Esophagus muscularis mucosa (tissue), 4 donors: ENCODE measurements at regions not wholly inside any gene's neighbourhood (a gene's known extent, or its start where the extent isn't known, plus 50 kb on each side); places are given as distances from the start of the nearest gene placed in this dataset.

ENCODE experiments used
- DNase-seq: peaks from one replicate; pipeline ENCODE4 v3.0.0-alpha.2; 2017; ENCODE audit errors: extremely low spot score
- H3K27ac ChIP-seq, 4 donors: fragments of 200-600 bp; sonication (generic); replicated peaks in 1 of 4; 1 replicate in 3 of 4; 2 replicates in 1 of 4; pipeline ENCODE4 v1.5.1; 2016 to 2019; ENCODE audit warnings: mild to moderate bottlenecking in 1 of 4
- H3K27me3 ChIP-seq, 4 donors: fragments of 200-600 bp; sonication (generic); one replicate each; pipeline versions ENCODE4 v1.5.1 to v1.6.0; 2016 to 2019
- H3K36me3 ChIP-seq, 4 donors: fragments of 200-600 bp; sonication (generic); one replicate each; pipeline ENCODE4 v1.5.1; 2016 to 2019
- H3K4me1 ChIP-seq, 4 donors: fragments of 200-600 bp; sonication (generic); one replicate each; pipeline ENCODE4 v1.5.1; 2016 to 2019
- H3K4me3 ChIP-seq, 4 donors: fragments of 200-600 bp; sonication (generic); 1 replicate in 2 of 4; 2 replicates in 2 of 4; pipeline ENCODE4 v1.5.1; 2016 to 2019; ENCODE audit warnings: mild to moderate bottlenecking in 4 of 4, moderate library complexity in 1 of 4
- H3K9me3 ChIP-seq, 4 donors: fragments of 200-600 bp; sonication (generic); 1 replicate in 3 of 4; 2 replicates in 1 of 4; pipeline ENCODE4 v1.5.1; 2016 to 2019
- EP300 ChIP-seq: sonication (generic); formaldehyde crosslinking; IDR thresholded peaks from one replicate; pipeline ENCODE4 v1.6.1; 2017; ENCODE audit warnings: antibody characterized with exemption
- POLR2A ChIP-seq: fragments of 450-650 bp; IDR thresholded peaks from one replicate; pipeline ENCODE4 v1.6.1; 2017; ENCODE audit warnings: antibody characterized with exemption, moderate library complexity, mild to moderate bottlenecking, low read depth
- POLR2AphosphoS5 ChIP-seq, 2 donors: sonication (generic); formaldehyde crosslinking; IDR thresholded peaks; one replicate each; pipeline ENCODE4 v1.6.1; 2017; ENCODE audit warnings: antibody characterized with exemption in 2 of 2
- WGBS: methylation state at CpG from one replicate; pipeline ENCODE4 v1.1.5; 2018; 5-methylcytosine and 5-hydroxymethylcytosine counted together
- intact Hi-C: fragments of 100-400 bp; cut with DNase I; formaldehyde crosslinking; loops from one replicate; pipeline ENCODE4 v1.15.1; 2023
- TF ChIP-seq, protein P1 (sequence below), 3 experiments: fragments of 200-600 bp in 2 of 3; fragments of 450-650 bp in 1 of 3; sonication (generic) in 2 of 3; IDR thresholded peaks; one replicate each; pipeline ENCODE4 v1.5.1; 2017 to 2019; ENCODE audit warnings: antibody characterized with exemption in 3 of 3, mild to moderate bottlenecking in 2 of 3, moderate library complexity in 1 of 3

DNA sequence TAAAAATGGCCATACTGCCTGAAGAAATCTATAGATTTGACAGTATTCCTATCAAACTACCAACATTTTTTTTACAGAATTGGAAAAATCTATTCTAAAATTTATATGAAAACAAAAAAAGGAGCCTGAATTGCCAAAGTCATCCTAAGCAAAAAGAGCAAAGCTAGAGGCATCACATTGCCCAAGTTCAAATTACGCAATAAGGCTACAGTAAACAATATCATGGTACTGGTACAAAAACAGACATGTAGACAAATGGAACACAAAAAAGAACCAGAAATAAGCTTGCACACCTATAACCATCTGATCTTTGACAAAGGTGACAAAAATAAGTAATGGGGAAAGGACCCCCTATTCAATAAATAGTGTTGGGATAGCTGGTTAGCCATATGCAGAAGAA, 50.2 kb upstream of the THSD7B start:
- intact Hi-C loops, result no loop called here
- no peaks in the 10 kb centered on the region for H3K36me3 ChIP-seq
- H3K27ac ChIP-seq, result no peak overlapping the region
- H3K4me1 ChIP-seq, result no peaks in the 10 kb centered on the region
- H3K4me3 ChIP-seq, result no peak overlapping the region
- no peaks in the 10 kb centered on the region for H3K9me3 ChIP-seq
- 100% methylated on average over 1 of the region's 1 CpG for WGBS
- no peaks in the 10 kb centered on the region for H3K27me3 ChIP-seq
- TF ChIP-seq EP300, result no peak
- TF ChIP-seq, protein P1, sequence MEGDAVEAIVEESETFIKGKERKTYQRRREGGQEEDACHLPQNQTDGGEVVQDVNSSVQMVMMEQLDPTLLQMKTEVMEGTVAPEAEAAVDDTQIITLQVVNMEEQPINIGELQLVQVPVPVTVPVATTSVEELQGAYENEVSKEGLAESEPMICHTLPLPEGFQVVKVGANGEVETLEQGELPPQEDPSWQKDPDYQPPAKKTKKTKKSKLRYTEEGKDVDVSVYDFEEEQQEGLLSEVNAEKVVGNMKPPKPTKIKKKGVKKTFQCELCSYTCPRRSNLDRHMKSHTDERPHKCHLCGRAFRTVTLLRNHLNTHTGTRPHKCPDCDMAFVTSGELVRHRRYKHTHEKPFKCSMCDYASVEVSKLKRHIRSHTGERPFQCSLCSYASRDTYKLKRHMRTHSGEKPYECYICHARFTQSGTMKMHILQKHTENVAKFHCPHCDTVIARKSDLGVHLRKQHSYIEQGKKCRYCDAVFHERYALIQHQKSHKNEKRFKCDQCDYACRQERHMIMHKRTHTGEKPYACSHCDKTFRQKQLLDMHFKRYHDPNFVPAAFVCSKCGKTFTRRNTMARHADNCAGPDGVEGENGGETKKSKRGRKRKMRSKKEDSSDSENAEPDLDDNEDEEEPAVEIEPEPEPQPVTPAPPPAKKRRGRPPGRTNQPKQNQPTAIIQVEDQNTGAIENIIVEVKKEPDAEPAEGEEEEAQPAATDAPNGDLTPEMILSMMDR (IDR thresholded peaks at IDR 0.05), result no peak
- TF ChIP-seq POLR2A, result no peak
- TF ChIP-seq POLR2AphosphoS5 (IDR thresholded peaks at IDR 0.05), result no peak
- DNase-seq, result no peak

DNA sequence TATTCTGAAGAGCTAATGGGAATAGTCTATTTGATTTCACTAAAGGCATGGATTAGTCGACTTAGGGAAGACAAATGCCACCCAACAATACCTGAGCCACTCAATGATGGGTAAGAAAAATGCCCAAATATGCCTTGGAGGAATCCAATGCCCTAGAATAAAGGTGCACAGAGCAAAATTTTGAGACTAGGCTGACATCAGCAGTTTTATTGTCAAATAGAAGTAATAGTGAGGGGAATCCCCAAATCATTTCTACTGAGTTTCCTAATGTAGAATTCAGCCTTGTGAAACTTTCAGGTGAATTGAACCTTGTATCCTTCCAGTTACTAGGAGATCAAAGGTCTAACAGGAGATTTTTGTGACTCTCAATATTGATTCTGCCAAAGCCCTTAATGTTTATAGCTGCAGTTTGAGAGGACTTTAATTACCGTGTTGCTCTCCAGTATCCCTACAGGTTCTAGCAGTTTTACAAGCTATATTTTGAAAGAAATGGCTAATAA, 50.8 kb upstream of the THSD7B start:
- Histone ChIP-seq H3K27ac (no peak overlapping the region), H3K4me1 (no peaks in the 10 kb centered on the region), H3K4me3 (no peak overlapping the region), H3K9me3 (no peaks in the 10 kb centered on the region), H3K27me3 (no peaks in the 10 kb centered on the region), H3K36me3 (no peaks in the 10 kb centered on the region)
- intact Hi-C loops, result no loop called here
- 74% methylated on average over 2 of the region's 2 CpGs for WGBS
- DNase-seq, result no peak
- TF ChIP-seq POLR2A, result no peak
- TF ChIP-seq EP300, result no peak
- TF ChIP-seq, protein P1 (IDR thresholded peaks at IDR 0.05), result no peak
- TF ChIP-seq POLR2AphosphoS5 (IDR thresholded peaks at IDR 0.05), result no peak

GRCh38 chr2:136713739-136714138, 51.6 kb upstream of the THSD7B start:
- Histone ChIP-seq H3K27ac (no peak overlapping the region), H3K9me3 (no peaks in the 10 kb centered on the region), H3K27me3 (no peaks in the 10 kb centered on the region), H3K4me1 (no peaks in the 10 kb centered on the region), H3K4me3 (no peak overlapping the region), H3K36me3 (no peaks in the 10 kb centered on the region)
- intact Hi-C loops, result no loop called here
- WGBS, result 46% methylated on average over 2 of the region's 2 CpGs
- DNase-seq, result no peak
- TF ChIP-seq, protein P1 (IDR thresholded peaks at IDR 0.05), result no peak
- no peak for TF ChIP-seq EP300
- TF ChIP-seq POLR2A, result no peak
- no peak for TF ChIP-seq POLR2AphosphoS5 (IDR thresholded peaks at IDR 0.05)

DNA sequence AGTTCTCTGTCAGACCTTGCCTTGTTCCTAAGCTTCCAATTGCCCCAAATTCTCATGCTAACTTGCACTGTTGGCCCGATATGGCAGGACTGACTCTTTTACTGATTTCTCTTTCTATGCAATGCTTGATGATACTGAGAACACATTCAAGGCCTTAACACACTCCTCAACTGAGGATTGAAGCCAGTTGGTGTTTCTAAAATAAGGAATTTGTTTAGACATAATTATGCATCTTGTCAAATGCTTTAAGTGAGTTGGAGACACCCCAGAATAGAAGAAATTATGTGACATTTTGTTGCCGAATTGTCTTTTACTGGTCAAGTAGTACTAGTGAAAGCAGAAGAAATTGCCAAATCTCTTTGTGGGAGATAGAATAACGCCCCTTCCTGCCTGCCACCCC, 60.0 kb upstream of the THSD7B start:
- H3K4me3 ChIP-seq, result no peak overlapping the region
- TF ChIP-seq EP300 (no peak), POLR2AphosphoS5 (IDR thresholded peaks at IDR 0.05) (no peak), POLR2A (no peak)
- TF ChIP-seq, protein P1 (IDR thresholded peaks at IDR 0.05), result no peak
- DNase-seq, result no peak
- H3K27me3 ChIP-seq, result no peaks in the 10 kb centered on the region
- no peak overlapping the region for H3K27ac ChIP-seq
- 75% methylated on average over 3 of the region's 3 CpGs for WGBS
- peaks cover 0 to 9% (median 3%) of the 10 kb centered on the region in 4 donors for H3K9me3 ChIP-seq
- H3K36me3 ChIP-seq, result no peaks in the 10 kb centered on the region
- H3K4me1 ChIP-seq, result no peaks in the 10 kb centered on the region
- intact Hi-C loops, result no loop called here

DNA sequence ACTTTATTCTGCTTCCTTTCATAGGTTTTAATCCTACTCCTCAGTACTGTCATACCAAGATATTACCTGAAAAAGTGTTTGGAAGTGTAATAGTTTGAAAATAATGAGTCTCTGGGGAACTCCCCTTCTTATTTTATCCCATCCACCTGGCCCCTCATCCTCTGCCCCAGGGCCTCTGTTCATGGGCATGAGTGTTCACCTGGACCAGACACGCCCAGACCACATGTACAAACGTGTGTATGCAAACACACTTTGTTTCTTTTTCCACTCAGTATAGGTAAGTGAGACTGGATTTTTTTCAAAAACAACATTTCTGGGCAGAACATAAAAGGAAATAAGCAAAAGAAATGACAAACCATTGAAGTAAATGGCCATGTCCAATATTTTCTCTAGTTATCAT, 62.1 kb upstream of the THSD7B start:
- H3K27me3 ChIP-seq, result no peaks in the 10 kb centered on the region
- 80% methylated on average over 2 of the region's 2 CpGs for WGBS
- no peaks in the 10 kb centered on the region for H3K4me1 ChIP-seq
- intact Hi-C loops, result no loop called here
- no peak for DNase-seq
- H3K4me3 ChIP-seq, result no peak overlapping the region
- TF ChIP-seq EP300 (no peak), POLR2AphosphoS5 (IDR thresholded peaks at IDR 0.05) (no peak), POLR2A (no peak)
- TF ChIP-seq, protein P1 (IDR thresholded peaks at IDR 0.05), result no peak
- peaks cover 0 to 22% (median 3%) of the 10 kb centered on the region in 4 donors for H3K9me3 ChIP-seq
- H3K36me3 ChIP-seq, result no peaks in the 10 kb centered on the region
- H3K27ac ChIP-seq, result no peak overlapping the region
